ENCODE measurements at regions not wholly inside any gene's neighbourhood (a gene's known extent, or its start where the extent isn't known, plus 50 kb on each side); places are given as distances from the start of the nearest gene placed in this dataset.
"Not testable (repeated sequence)": the region's sequence is repeated elsewhere in the genome, so short reads cannot be mapped to it uniquely, and the experiment has no call there.

DNA sequence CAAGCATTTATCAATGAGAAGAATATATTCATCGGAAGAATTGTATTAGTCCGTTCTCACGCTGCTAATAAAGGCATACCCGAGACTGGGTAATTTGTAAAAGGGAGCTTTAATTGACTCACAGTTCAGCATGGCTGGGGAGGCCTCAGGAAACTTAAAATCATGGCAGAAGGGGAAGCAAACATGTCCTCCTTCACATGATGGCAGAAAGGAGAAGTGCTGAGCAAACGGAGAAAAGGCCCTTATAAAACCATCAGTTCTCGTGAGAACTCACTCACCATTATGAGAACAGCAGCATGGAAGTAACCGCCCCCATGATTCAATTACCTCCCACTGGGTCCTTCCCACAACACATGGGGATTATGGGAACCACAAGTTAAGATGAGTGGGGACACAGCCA lies 1688.2 kb downstream of the SPATA31A7 start:
- DNase-seq: not testable (repeated sequence)

DNA sequence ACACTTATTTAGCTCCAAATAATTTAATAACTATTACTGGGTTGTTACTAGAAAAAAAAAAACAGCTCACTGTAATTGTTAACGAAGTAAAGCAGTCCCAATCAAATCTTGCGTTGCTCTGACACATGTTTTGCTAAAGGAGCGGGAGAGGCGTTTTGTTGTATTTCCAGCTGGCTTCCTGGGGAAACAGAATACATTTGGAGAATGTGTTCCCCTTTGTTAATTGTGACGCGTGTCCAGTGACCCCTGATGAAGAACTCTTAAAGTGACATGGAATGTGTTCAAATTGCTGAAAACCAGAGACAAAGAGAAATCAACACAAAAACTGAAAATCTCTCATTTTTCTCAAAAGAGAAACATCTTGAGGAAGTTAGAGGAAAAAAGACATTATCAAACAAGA lies 1690.6 kb downstream of the SPATA31A7 start:
- not testable (repeated sequence) for DNase-seq

DNA sequence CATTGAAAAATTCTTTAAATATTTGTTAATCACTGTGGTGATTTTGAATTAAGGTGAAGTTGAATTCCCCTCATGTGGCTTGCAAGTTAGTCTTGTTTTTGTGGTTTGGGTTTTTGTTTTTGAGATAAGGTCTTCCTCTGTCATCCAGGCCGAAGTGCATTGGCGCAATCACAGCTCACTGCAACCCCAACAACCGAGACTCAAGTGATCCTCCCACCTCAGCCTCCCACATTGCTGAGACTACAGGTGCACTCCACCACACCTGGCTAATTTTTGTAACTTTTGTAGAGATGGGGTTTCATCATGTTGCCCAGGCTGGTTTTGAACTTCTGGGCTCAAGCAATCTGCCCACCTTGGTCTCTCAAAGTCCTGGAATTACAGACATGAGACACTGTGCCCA lies 1691.1 kb downstream of the SPATA31A7 start:
- not testable (repeated sequence) for DNase-seq

DNA sequence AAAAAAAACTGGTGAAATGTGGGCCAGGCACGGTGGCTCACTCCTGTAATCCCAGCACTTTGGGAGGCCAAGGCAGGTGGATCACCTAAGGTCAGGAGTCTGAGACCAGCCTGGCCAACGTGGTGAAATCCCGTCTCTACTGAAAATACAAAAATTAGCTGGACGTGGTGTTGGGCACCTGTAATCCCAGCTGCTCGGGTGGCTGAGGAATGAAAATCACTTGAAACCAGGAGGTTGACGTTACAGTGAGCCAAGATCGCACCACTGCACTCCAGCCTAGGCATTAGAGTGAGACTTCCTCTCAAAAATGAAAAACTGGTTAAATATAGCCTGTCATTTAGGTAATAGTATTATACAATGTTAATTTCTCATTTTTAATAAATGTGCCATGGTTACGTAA lies 1692.0 kb downstream of the SPATA31A7 start:
- not testable (repeated sequence) for DNase-seq

DNA sequence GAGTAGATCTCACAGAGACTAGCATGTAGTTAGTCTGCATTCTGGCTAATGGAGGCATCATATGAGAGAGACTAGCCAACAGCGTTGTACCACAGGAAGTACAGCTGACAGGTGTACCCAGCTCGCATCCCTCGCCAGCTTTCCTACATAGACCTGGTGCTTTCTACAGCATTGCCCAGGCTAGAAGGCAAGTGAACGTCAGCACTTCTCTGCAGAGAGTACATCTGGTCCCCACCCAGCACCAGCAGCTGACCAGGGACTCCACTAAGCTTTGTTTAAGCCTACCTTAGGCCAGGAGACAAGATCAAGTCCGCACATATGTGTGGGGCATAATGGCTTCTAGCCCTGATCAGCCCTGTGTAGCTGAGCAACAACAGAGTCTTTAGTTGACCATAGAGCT lies 1692.9 kb downstream of the SPATA31A7 start:
- DNase-seq: not testable (repeated sequence)

DNA sequence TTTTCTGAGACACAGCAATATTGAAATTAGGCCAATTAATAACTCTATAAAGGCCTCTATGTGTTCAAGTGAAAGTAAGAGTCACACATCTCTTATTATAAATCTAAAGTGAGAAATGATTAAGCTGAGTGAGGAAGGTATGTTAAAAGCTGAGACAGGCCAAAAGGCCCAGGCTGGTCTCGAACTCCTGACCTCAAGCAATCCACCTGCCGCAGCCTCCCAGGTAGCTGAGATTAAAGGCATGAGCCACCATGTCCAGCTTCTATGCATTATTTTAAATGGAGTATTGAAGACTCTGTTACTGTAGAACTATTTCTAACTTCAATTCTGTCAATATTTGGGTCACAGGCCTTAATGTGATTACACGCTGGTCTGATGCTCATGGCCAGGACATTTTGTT lies 1706.9 kb downstream of the SPATA31A7 start:
- DNase-seq: not testable (repeated sequence)

DNA sequence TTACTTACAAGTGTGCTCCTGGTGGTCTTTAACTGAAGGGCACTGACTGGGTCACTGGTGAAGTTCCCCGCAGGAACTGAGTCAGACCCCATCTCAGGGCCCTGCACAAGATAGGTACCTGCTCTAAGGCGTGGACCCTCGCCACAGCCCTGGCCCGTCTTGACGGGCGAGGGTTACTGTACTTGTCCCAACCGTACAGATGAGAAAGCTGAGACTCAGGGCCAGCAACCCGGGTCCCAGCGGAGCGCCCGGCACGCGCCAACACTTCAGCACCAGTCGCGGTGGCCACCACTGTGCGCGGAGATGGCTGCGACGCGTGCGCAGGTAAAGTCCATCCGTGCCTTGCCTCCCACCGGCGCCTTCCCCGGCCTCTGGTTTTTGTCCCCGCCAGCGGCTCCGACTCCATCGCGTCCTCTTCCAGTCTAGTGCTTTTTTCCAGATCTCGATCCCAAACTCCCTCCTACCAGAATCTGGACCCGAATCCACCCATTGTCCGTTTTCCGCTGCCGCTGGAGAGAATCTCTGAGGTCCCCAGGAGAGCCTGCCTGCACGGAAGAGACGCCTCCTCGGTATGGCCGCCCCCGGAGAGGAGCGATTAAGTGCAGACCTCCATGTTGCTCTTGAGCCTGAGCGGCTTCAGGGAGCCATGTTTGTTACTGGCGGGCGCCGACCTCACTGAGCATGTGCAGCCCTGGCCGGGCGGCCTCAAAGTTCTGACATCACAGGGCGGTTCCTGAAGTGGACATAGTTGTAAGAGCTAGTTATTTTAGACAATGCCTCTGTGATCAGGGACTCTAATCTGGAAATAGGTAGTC lies 1707.8 kb downstream of the SPATA31A7 start:
- peak; percentile 36 for DNase-seq

DNA sequence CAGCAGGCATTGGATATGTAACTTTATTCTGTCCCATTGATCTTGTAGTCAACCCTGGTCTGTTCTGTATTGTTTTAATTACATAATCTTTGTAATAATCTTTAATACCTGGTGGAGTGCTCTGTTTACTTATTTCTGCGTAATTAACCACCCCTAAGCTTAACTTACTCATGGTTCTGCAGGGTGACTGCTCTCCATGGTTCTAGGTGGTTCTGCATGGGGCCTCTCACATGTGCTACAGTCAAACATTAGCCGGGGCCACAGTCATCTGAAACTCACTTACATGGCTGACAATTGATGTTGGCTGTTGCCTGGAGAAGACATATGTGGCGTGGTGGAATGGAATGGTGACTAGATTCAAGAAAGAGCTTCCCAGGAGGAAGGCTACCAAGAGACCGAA lies 1709.8 kb downstream of the SPATA31A7 start:
- DNase-seq: not testable (repeated sequence)

DNA sequence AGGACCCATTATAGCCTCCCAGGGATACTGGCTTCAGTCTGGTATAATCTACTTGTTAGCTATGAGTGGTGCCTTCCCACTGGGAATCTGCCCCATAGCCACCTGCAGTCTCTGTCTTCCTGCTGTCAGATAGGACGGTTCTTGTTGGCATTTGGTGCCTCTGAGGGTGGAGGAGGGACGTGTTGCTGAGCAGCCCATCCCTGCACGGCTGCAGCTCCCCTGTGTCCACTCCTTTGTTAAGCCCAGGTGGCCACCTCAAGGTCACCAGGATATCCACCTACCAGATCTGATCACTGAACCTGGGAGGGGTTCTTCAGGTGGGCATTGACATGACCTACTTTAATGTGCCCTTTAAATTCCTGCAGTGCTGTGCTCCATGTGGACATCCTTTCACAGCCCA lies 1714.2 kb downstream of the SPATA31A7 start:
- not testable (repeated sequence) for DNase-seq

DNA sequence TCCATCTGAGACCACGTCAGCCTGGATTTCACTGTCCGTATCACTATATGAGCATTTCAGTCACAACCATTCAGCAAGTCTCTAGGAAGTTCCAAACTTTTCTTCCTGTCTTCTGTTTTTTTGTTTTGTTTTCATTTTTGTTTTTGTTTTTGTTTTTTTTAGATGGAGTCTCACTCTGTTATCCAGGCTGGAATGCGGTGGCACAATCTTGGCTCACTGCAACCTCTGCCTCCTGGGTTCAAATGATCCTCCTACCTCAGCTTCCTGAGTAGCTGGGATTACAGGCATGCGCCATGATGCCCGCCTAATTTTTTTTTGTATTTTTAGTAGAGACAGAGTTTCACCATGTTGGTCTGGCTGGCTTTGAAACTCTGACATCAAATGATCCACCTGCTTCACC lies 1715.9 kb downstream of the SPATA31A7 start:
- not testable (repeated sequence) for DNase-seq

DNA sequence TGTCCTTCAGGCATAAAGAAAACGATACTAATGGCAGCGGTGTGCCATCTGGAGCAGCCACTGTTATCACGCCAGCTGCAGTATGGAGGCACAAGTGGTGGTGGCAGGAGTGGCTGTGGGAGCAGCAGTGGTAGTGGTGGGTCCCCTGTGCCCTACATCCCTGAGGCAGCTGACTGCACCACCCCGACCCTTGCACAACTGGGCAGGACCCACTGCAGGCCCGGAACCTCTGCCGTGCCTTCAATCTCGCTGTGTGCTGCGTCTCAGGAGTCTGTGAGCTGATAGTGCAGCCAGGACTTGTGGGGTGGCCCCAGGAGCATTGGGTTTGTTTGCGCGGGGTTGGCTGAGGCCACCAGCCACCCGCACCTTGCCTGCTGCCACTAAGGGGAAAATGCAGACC lies 1718.0 kb downstream of the SPATA31A7 start:
- not testable (repeated sequence) for DNase-seq

DNA sequence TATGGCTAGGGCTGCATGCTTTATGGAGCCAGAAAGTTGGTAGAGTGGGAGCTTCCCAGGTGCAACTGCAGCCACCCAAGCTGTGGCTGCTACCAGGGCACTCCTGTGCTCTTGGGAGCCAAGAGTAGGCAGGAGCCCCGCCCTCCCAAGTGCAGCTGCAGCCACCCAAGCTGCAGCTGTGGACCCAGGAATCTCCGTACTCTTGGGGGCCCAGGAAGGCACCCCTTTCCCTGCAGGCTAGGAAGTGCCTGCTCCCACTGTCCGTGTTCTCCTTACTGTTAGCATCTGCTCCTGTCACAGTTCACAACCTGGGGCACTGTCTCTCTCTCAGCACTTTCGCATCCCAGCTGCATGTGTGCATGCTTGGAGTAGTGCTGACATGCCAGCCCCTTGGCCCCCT lies 1718.4 kb downstream of the SPATA31A7 start:
- not testable (repeated sequence) for DNase-seq

DNA sequence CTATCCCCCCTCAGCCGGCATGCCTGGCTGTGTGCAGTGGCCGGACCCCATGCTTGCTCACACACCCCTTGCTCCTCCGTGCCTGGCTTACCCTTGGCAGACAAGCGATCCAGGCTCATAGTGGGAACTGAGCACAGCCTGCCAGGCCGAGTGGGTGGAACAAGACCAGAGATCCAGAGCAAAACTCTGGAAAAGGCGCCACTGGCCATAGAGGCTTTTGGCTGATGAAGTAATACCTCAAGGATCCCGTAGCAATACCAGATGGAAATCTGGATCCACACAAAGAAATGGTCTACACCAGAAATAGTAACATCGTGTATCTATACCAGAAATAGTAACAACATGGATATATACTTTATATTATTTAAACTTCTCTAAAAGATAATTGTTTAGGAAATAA lies 1719.6 kb downstream of the SPATA31A7 start:
- not testable (repeated sequence) for DNase-seq

DNA sequence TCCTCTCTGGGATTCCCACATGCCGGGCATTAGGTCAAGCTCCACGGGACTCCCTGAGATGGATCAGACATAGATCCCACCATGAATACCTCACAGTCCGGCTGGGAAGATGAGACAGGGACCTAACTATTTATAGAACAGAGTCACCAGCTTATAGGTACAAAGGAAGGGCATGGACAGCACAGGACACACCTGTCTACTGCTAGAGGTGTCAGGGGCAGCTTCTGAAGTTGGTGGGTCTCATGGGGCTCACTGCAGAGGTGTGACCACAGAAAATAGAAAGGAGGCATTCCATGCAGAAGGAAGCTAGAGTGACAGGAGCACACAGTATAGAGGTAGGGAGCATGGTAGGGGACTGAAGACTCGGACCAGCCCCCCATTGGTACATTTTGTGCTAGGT lies 1722.4 kb downstream of the SPATA31A7 start:
- DNase-seq: not testable (repeated sequence)

DNA sequence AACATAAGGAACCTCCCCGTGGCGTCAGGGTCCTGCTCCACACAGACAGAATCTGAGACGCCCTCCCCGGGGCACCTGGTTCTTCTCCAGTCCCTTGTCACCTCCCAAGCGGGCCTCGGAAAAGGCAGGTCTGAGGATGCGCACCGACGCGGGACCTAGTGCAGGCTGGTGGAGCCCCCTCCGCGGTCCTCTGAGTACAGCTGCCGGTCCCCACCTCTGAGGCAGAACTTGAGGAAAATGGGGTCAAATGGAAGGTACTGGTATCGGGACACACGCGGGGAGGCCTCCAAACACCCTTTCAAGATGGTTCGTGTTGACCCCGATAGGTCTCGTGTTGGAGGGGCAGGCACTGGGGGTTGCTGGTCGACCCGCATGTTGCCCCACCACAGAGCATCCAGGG lies 1725.3 kb downstream of the SPATA31A7 start:
- not testable (repeated sequence) for DNase-seq

DNA sequence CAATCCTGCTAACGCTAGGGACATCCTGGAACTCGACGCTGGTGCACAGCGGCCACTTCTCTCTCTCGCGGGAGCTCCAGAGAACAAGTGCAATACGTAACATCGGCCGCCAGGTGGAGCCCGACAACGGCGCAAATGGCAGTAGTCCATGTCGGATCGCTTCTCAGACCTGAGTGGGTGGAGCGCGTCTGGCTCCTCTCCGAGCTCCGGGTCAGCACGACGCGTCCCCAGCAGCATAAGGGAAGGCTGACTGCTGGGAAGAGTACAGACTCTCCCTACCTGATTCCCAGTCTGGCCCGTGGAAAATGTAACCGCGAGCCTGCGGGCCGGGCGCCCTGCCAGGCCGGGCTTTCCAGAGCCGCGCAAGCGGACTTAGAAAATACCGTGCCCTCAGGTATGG lies 1725.8 kb downstream of the SPATA31A7 start:
- DNase-seq: not testable (repeated sequence)

DNA sequence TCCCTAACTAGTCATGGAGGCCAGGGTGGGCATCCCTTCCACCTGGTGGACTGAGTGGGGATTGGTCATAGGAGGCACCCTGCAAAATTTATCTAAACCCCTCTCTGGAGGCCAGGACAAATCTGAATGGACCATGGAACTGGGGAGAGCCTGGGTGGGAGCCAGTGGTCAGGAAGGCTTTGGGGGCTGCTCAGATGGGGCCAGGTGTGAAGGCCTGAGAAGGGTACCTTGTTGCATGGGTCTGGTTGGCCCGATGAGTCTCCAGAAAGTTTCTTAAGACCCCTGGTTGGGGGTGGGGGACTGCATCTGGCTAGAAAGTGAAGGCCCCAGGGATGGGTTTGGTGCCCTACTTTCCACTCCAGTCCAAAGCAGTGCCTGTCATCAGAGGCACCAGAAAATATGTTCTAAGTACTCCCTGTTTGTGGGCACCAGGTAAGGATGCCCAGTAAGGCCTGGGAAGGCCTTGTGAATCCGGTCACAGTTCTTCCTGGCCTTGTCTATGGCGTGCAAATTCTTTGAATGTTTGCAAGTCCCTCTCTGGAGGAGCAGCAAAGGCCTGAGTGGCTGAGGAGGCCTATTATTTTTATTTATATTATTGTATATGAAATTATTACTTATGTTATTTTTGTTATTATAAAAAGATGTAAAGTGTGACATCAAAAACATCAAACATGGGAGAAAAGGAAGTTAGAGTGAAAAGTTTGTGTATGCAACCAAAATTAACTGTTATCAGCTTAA lies 1729.0 kb downstream of the SPATA31A7 start:
- DNase-seq: not testable (repeated sequence)

DNA sequence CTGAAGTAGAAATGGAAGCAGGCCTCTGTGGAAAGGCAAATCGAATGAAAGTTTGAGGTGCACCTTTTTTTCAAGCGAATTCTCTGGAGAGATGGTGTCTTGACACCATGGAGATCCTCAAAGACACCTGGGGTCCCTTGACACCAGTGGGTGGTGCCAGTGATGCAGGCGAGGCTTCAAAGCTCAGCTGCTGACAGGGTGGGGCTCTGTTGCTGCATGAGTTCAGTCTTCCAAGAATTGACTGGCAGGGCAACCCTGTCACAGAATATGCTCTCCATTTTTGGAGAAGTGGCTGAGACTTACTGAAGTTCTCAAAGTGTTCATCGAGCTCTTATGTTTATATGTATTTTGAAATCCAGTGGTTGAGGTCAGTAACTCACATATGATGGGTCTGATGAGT lies 1741.6 kb downstream of the SPATA31A7 start:
- DNase-seq: not testable (repeated sequence)

DNA sequence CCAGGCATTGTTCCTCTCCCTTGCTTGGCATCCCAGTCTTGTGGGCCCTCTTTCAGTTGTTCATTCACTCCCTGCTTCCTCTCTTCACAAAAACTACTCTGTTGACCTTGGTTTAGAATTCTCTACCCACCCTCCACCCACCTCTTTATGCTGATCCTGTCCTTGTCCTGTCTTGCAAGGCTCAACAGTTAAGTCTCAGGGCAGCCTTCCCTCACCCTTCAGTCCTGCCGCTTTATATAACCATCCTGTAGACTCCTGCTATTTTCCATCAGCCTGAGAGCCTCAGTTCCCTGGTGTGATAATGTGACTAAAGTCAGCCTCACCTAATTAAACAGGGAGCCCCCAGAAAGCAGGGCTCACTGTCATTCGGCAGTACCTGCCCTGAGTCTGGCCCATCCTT lies 1763.0 kb downstream of the SPATA31A7 start:
- not testable (repeated sequence) for DNase-seq

Data from T-helper 9 cell (primary cell).